Rectal smooth muscle tissue (tissue), 1 donor: ENCODE measurements at regions not wholly inside any gene's neighbourhood (a gene's known extent, or its start where the extent isn't known, plus 50 kb on each side); places are given as distances from the start of the nearest gene placed in this dataset.

Experiments
- H3K27ac ChIP-seq: one replicate; pipeline ENCODE4 v1.7.0; 2013; ENCODE audit warnings: low read depth, low read length, inconsistent platforms
- H3K27me3 ChIP-seq: one replicate; pipeline ENCODE4 v1.7.0; 2013; ENCODE audit warnings: low read length; ENCODE audit not compliant: control insufficient read depth, insufficient read depth
- H3K36me3 ChIP-seq: one replicate; pipeline ENCODE4 v1.7.0; 2013; ENCODE audit warnings: low read length; ENCODE audit not compliant: control insufficient read depth, insufficient read depth
- H3K4me1 ChIP-seq: one replicate; pipeline ENCODE4 v1.7.0; 2013; ENCODE audit warnings: low read length; ENCODE audit not compliant: control insufficient read depth, insufficient read depth
- H3K4me3 ChIP-seq: one replicate; pipeline ENCODE4 v1.7.0; 2013; ENCODE audit warnings: low read length
- H3K9ac ChIP-seq: one replicate; pipeline ENCODE4 v1.7.0; 2013; ENCODE audit warnings: low read length

GRCh38 chr12:123075087-123075645 is 75.7 kb downstream of the PITPNM2 start:
- Histone ChIP-seq H3K36me3 (no peaks in the 10 kb centered on the region), H3K9ac (no peak overlapping the region), H3K4me1 (peaks cover 49% of the 10 kb centered on the region), H3K27ac (peak overlapping the region; percentile 78), H3K27me3 (no peaks in the 10 kb centered on the region), H3K4me3 (peak overlapping the region; percentile 43)

GRCh38 chr12:123073962-123074801 is 76.7 kb downstream of the PITPNM2 start:
- no peaks in the 10 kb centered on the region for H3K36me3 ChIP-seq
- no peak overlapping the region for H3K27ac ChIP-seq
- H3K4me1 ChIP-seq = peaks cover 49% of the 10 kb centered on the region

GRCh38 chr12:123073292-123073691 is 77.6 kb downstream of the PITPNM2 start:
- H3K4me3 ChIP-seq = no peak overlapping the region
- no peak overlapping the region for H3K27ac ChIP-seq
- H3K4me1 ChIP-seq = peaks cover 49% of the 10 kb centered on the region
- no peaks in the 10 kb centered on the region for H3K27me3 ChIP-seq
- no peak overlapping the region for H3K9ac ChIP-seq
- H3K36me3 ChIP-seq = no peaks in the 10 kb centered on the region

More at GRCh38 chr12:123073962-123074801, 76.7 kb downstream of the PITPNM2 start:
- no peak overlapping the region for H3K9ac ChIP-seq
- no peak overlapping the region for H3K4me3 ChIP-seq
- no peaks in the 10 kb centered on the region for H3K27me3 ChIP-seq

DNA sequence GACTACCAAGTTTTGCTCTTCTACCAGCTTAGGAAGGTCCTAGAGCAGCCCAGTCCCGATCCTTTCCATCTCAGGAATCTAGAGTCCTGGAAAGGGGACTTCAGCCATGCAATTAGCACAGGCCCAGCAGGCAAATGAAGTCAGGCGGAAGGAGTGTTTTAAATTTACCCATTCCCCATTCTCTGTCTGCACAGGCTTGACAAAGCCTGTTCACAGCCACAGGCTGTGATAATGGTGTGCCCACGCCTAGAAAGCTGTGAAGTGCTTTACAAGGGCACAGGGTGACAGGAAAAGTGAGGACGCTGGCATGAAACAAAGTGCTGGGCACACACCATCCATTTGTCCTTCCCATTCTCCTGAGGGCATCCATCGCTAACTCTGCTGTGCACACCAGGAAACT is 79.0 kb downstream of the PITPNM2 start:
- Histone ChIP-seq H3K4me3 (no peak overlapping the region), H3K27ac (peak overlapping the region; percentile 56), H3K4me1 (peaks cover 43% of the 10 kb centered on the region), H3K36me3 (no peaks in the 10 kb centered on the region), H3K9ac (no peak overlapping the region), H3K27me3 (no peaks in the 10 kb centered on the region)

DNA sequence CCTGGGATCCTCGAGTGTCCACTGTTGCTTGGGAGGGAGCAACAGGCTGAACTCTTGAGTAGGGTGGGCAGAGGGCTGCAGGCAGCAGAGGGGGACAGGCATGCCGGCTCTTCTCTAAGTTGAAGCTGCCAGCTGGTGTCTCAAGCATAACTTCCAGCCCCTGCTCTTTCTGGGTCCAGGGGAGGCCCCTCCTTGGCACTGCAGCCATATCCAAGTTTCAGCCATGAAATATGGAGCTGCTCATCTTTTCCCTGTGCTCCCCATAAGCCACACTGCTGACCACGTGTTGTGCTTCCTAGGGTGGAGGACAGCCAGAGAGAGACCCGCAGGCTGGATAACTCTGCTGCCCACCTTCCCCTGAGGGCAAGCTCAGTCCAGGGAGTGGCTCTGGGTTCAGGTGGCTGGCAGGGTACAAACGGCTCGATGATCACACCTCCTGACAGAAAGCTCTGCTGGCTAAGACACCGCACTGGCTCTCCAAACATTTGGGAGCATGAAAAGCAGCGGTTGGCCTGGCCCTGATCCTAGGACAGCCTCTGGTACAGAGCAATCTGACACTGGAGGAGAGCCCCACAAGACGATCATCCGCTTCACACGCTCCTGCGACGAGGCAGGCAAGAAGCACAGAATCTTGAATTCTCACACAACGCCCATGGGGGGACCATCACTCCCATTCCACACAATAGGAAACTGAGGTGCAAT is 79.6 kb downstream of the PITPNM2 start:
- Histone ChIP-seq H3K27ac (peak overlapping the region; percentile 56), H3K4me3 (no peak overlapping the region), H3K4me1 (peaks cover 39% of the 10 kb centered on the region), H3K36me3 (no peaks in the 10 kb centered on the region), H3K27me3 (no peaks in the 10 kb centered on the region), H3K9ac (no peak overlapping the region)

DNA sequence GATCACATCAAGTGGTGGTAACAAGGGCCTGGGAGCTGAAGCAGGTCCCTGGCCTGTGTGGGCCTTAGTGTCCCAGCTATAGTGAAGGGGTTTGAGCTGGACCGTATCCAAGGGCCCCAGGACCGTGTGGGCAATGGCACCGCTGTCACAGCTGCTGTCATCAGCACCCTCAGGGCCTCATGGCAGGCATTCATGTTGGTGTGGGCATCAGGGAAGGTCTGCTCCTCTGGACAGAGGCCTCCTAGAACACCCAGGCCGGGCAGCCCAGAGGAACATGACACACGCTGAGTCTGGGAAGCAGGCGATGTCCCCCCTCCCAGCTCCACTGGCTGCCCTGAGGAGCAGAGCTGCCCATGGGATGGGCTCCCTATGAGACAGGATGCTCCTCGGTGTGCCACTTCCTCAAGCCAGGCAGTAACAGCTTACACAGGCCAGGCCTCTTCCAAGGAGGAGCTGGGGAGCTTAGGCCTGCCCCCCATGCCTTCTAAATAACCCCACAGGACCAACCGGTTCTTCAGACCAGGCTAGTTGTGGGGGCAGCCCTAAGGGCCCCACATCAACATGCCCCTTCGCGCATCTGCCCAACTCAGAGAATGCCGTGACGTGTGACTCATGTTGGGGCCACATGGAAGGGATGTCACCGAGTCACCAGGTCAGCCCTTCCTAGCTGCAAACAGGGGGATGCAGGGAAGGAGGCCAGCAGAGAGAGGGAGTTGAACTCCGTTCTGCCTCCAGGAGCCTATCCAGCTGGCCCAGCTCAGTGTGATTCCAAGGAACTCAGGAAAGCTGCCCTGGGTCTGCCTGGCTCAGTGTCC is 80.4 kb downstream of the PITPNM2 start:
- Histone ChIP-seq H3K4me1 (peaks cover 38% of the 10 kb centered on the region), H3K9ac (no peak overlapping the region), H3K27me3 (no peaks in the 10 kb centered on the region), H3K36me3 (no peaks in the 10 kb centered on the region), H3K27ac (peak overlapping the region; percentile 56), H3K4me3 (no peak overlapping the region)

DNA sequence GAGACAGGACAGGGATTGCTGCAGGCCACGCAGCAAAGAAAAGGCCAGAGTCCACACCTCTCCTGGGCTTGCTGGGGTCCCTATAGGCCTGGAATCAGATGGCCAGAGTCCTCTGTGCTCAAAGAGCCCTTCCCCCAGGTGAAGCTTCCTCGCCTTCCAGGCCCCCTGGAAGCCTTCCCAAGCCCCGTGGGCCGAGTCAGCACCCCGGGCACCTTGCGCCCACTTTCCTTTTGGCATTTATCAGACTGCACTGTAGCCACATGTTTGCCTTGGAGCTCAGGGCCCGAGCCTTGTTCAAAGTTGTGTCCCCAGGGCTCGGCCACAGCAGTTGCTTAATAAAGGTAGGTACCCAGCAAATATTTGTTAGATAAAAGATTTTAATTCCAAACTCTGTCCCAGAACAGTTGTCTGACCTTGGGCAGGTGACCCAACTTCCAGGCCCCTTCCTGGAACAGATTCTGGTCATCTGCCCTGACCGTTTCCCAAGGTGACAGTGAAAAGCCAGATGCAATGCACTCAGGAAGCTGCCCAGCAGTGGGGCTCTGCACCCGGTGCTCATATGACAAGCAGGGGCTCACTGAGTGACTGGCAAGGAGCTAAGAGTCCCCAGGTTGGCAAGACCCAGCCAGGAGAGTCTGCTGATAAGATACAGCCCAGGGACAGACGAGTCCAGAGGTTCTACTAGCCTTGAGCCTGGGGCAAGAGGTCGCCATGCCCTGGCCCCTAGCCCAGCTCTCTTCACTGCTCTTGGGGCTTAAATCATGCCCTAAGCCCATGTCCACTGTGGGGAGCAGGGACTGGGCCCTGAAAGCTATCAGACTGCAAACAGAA is 81.2 kb downstream of the PITPNM2 start:
- no peak overlapping the region for H3K4me3 ChIP-seq
- H3K27ac ChIP-seq = no peak overlapping the region
- H3K4me1 ChIP-seq = peaks cover 38% of the 10 kb centered on the region
- no peak overlapping the region for H3K9ac ChIP-seq
- no peaks in the 10 kb centered on the region for H3K27me3 ChIP-seq
- H3K36me3 ChIP-seq = no peaks in the 10 kb centered on the region

DNA sequence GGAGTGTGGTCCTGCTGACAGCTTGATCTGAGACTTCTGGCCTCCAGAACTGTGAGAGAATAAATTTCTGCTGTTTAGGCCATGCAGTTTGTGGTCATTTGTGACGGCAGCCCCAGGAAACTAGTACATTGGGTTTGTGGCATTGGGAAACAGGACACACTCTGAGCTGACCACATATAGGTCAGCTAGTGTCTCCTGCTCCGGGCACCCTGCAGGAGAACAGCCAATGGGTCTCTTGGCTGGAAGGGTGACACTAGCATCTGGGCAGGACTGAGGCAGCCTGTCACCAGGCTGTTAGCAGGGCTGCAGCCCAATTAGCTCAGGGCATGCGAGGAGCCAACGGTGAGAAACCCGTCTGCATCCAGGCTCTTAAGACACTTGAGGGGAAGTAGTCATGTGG is 83.2 kb downstream of the PITPNM2 start:
- Histone ChIP-seq H3K4me3 (no peak overlapping the region), H3K27me3 (no peaks in the 10 kb centered on the region), H3K4me1 (peaks cover 51% of the 10 kb centered on the region), H3K9ac (no peak overlapping the region), H3K27ac (no peak overlapping the region), H3K36me3 (no peaks in the 10 kb centered on the region)

DNA sequence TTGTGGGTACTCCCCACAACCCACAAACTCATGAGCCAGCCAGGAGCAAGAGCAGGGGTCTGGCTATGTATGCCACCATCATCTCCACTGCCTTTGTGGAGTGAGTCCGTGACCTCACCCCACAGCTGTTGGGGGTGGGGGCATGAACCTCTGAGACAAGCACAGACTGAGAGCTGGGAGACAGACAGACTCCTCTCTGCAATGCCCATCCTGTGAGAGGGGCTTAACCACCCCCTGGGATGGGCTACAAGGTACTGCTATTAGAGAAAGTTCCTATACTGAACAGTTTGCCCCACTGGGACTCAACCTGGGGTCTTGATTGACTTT is 84.5 kb downstream of the PITPNM2 start:
- Histone ChIP-seq H3K4me1 (peaks cover 53% of the 10 kb centered on the region), H3K27ac (no peak overlapping the region)

GRCh38 chr12:123065676-123066383 is 85.1 kb downstream of the PITPNM2 start:
- peaks cover 48% of the 10 kb centered on the region for H3K4me1 ChIP-seq
- H3K27me3 ChIP-seq = no peaks in the 10 kb centered on the region
- no peak overlapping the region for H3K27ac ChIP-seq
- no peak overlapping the region for H3K9ac ChIP-seq
- H3K36me3 ChIP-seq = no peaks in the 10 kb centered on the region
- no peak overlapping the region for H3K4me3 ChIP-seq

More for the DNA sequence above, 84.5 kb downstream of the PITPNM2 start:
- no peaks in the 10 kb centered on the region for H3K27me3 ChIP-seq
- no peak overlapping the region for H3K4me3 ChIP-seq
- H3K36me3 ChIP-seq = no peaks in the 10 kb centered on the region
- no peak overlapping the region for H3K9ac ChIP-seq

DNA sequence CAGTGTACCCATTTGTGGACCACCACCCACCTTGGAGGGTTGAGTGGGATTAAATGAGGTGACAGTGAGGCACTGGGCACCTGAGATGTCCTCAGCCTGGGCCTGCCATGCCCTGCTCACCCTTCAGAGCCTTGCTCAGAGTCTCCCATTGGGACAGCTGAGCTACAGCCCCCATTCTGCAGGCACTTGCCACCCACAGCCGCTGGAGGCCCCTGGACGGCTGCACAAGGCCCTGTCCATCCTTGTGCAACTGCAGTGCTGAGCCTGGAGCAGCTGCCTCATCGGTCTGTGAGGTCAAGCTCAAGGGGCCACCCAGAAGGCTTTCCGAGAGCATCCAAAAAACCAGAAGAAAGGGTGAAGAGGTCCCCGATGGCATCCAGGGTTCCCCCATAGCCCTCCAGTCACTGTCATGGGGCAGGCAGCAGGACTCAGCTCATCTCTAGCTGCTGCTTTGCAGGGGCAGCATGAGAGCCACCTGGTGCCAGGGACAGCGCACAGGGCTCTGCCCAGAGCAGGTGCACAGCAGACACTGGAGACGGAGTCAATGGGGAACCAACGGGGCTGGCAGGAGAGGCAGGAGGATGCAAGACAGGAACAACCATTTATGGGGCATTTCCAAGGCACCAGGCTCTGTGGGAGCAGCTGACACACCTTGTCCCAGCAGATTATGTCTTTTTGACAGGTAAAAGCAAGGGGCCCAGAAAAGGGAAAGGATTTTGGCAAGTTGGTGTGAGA is 84.6 kb downstream of the ARL6IP4 start:
- no peaks in the 10 kb centered on the region for H3K27me3 ChIP-seq
- no peak overlapping the region for H3K9ac ChIP-seq
- H3K4me1 ChIP-seq = peaks cover 42% of the 10 kb centered on the region
- peak overlapping the region; percentile 78 for H3K27ac ChIP-seq
- H3K4me3 ChIP-seq = no peak overlapping the region
- no peaks in the 10 kb centered on the region for H3K36me3 ChIP-seq
